Breast epithelium (tissue), 4 donors: ENCODE measurements at regions not wholly inside any gene's neighbourhood (a gene's known extent, or its start where the extent isn't known, plus 50 kb on each side); places are given as distances from the start of the nearest gene placed in this dataset.
A peak's percentile ranks its signal among the peaks of the same experiment; 100 is the strongest.
"Not testable (repeated sequence)": the region's sequence is repeated elsewhere in the genome, so short reads cannot be mapped to it uniquely, and the experiment has no call there.

Experiments used
- DNase-seq, 2 donors: peaks; one replicate each; pipeline ENCODE4 v3.0.0-alpha.2; 2019; ENCODE audit warnings: low spot score in 2 of 2
- H3K27ac ChIP-seq, 2 donors: fragments of 200-600 bp; sonication (generic) in 1 of 2; one replicate each; pipeline ENCODE4 v1.5.1; 2016 to 2019; ENCODE audit warnings: mild to moderate bottlenecking in 1 of 2
- H3K27me3 ChIP-seq, 2 donors: fragments of 200-600 bp; sonication (generic) in 1 of 2; one replicate each; pipeline versions ENCODE4 v1.5.1 to v1.6.0; 2017 to 2019; ENCODE audit warnings: control low read depth in 1 of 2, mild to moderate bottlenecking in 1 of 2
- H3K36me3 ChIP-seq: fragments of 200-600 bp; one replicate; pipeline ENCODE4 v1.5.1; 2019
- H3K4me1 ChIP-seq, 2 donors: fragments of 200-600 bp; sonication (generic); one replicate each; pipeline ENCODE4 v1.5.1; 2016 to 2019; ENCODE audit warnings: control low read depth in 1 of 2
- H3K4me3 ChIP-seq, 3 donors: fragments of 200-600 bp; sonication (generic); 1 replicate in 2 of 3; 2 replicates in 1 of 3; pipeline ENCODE4 v1.5.1; 2016 to 2019; ENCODE audit warnings: mild to moderate bottlenecking in 3 of 3, moderate library complexity in 2 of 3
- H3K9me3 ChIP-seq, 2 donors: fragments of 200-600 bp; sonication (generic) in 1 of 2; one replicate each; pipeline ENCODE4 v1.5.1; 2016 to 2019; ENCODE audit warnings: control low read depth in 1 of 2
- CTCF ChIP-seq, 3 donors: fragments of 450-650 bp; IDR thresholded peaks; one replicate each; pipeline ENCODE4 v1.5.1; 2016 to 2017; ENCODE audit warnings: antibody characterized with exemption in 3 of 3, mild to moderate bottlenecking in 3 of 3, moderate library complexity in 3 of 3
- POLR2A ChIP-seq: fragments of 450-650 bp; IDR thresholded peaks from one replicate; pipeline ENCODE4 v1.6.1; 2016; ENCODE audit warnings: antibody characterized with exemption, mild to moderate bottlenecking, moderate library complexity
- POLR2AphosphoS5 ChIP-seq, 3 donors: sonication (generic); formaldehyde crosslinking; IDR thresholded peaks; one replicate each; pipeline ENCODE4 v1.6.1; 2017; ENCODE audit warnings: antibody characterized with exemption in 3 of 3
- intact Hi-C: fragments of 100-400 bp; cut with DNase I; formaldehyde crosslinking; loops from one replicate; pipeline ENCODE4 v1.15.1; 2023; ENCODE audit warnings: low total_unique reads

- Histone ChIP-seq H3K9me3 (no peaks in the 10 kb centered on the region), H3K4me1 (no peaks in the 10 kb centered on the region), H3K27me3 (no peaks in the 10 kb centered on the region), H3K4me3 (no peak overlapping the region), H3K27ac (no peak overlapping the region), H3K36me3 (no peaks in the 10 kb centered on the region)
- intact Hi-C loops: no loop called here
- DNase-seq: peak in 1 of 2 donors; percentile 33
- TF ChIP-seq POLR2A (no peak), CTCF (IDR thresholded peaks at IDR 0.05) (no peak), POLR2AphosphoS5 (IDR thresholded peaks at IDR 0.05) (no peak)
These were observed 365.5 kb downstream of the TMEM121 start for GRCh38 chr14:105891631-105892452.

- H3K27me3 ChIP-seq, intact Hi-C loops, H3K9me3 ChIP-seq, H3K4me1 ChIP-seq, H3K36me3 ChIP-seq, H3K27ac ChIP-seq, H3K4me3 ChIP-seq: not testable (repeated sequence)
- peak in 1 of 2 donors; percentile 44 for DNase-seq
These were observed 366.4 kb downstream of the TMEM121 start for GRCh38 chr14:105892453-105893441.

- H3K4me3 ChIP-seq, H3K27ac ChIP-seq, intact Hi-C loops, H3K36me3 ChIP-seq, DNase-seq, H3K4me1 ChIP-seq, H3K27me3 ChIP-seq, H3K9me3 ChIP-seq: not testable (repeated sequence)
These were observed 367.3 kb downstream of the TMEM121 start for GRCh38 chr14:105893686-105894085.

GRCh38 chr14:105894125-105894977 is 368.0 kb downstream of the TMEM121 start:
- no peaks in the 10 kb centered on the region for H3K4me1 ChIP-seq
- TF ChIP-seq POLR2AphosphoS5 (IDR thresholded peaks at IDR 0.05): no peak
- TF ChIP-seq CTCF (IDR thresholded peaks at IDR 0.05): no peak
- no peak for TF ChIP-seq POLR2A
- H3K4me3 ChIP-seq: no peak overlapping the region
- intact Hi-C loops: no loop called here
- no peaks in the 10 kb centered on the region for H3K27me3 ChIP-seq
- no peak overlapping the region for H3K27ac ChIP-seq
- no peaks in the 10 kb centered on the region for H3K36me3 ChIP-seq
- DNase-seq: peak in 1 of 2 donors; percentile 48
- H3K9me3 ChIP-seq: no peaks in the 10 kb centered on the region

GRCh38 chr14:105894978-105895881 is 368.8 kb downstream of the TMEM121 start:
- Histone ChIP-seq H3K36me3 (no peaks in the 10 kb centered on the region), H3K4me3 (no peak overlapping the region), H3K27me3 (no peaks in the 10 kb centered on the region), H3K9me3 (no peaks in the 10 kb centered on the region), H3K27ac (no peak overlapping the region), H3K4me1 (no peaks in the 10 kb centered on the region)
- peak in 1 of 2 donors; percentile 47 for DNase-seq
- intact Hi-C loops: no loop called here
- no peak for TF ChIP-seq POLR2A
- no peak for TF ChIP-seq CTCF (IDR thresholded peaks at IDR 0.05)
- TF ChIP-seq POLR2AphosphoS5 (IDR thresholded peaks at IDR 0.05): no peak

GRCh38 chr14:105896206-105896605 is 369.8 kb downstream of the TMEM121 start:
- H3K36me3 ChIP-seq, H3K4me3 ChIP-seq, H3K9me3 ChIP-seq, H3K4me1 ChIP-seq, H3K27ac ChIP-seq, intact Hi-C loops, H3K27me3 ChIP-seq: not testable (repeated sequence)
- DNase-seq: peak in 1 of 2 donors; percentile 28

- DNase-seq, H3K9me3 ChIP-seq, intact Hi-C loops: not testable (repeated sequence)
These were observed 370.8 kb downstream of the TMEM121 start for GRCh38 chr14:105896961-105897724.

More at GRCh38 chr14:105896961-105897724, 370.8 kb downstream of the TMEM121 start:
- H3K27ac ChIP-seq, H3K27me3 ChIP-seq, H3K36me3 ChIP-seq, H3K4me1 ChIP-seq, H3K4me3 ChIP-seq: not testable (repeated sequence)
